HG03442 (cell line): ENCODE measurements at regions not wholly inside any gene's neighbourhood (a gene's known extent, or its start where the extent isn't known, plus 50 kb on each side); places are given as distances from the start of the nearest gene placed in this dataset.

Experiments
- ATAC-seq: cut with Tn5 transposase; IDR thresholded peaks from one replicate; pipeline ENCODE4 v1.9.1; 2021; ENCODE audit warnings: mild to moderate bottlenecking, moderate library complexity; ENCODE audit not compliant: unreplicated experiment

DNA sequence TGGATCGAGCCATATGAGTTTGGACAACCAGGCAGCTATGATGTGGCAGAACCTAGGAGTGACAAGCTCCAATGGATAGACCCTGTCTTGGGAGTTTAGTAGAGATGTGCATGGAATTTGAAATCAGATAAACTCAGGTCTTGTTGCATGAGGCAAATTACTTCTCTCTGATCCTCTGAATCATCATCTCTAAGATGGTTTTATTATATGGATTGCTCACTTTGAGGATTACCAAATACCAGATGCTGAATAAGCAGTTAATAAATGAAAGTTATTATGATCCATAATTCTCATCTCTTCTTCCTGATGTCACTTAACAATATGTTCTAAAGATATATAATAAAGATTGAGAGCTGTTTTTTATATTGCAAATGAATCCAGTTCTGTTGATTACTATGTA lies 622.2 kb downstream of the NTRK3 start:
- ATAC-seq: no peak

DNA sequence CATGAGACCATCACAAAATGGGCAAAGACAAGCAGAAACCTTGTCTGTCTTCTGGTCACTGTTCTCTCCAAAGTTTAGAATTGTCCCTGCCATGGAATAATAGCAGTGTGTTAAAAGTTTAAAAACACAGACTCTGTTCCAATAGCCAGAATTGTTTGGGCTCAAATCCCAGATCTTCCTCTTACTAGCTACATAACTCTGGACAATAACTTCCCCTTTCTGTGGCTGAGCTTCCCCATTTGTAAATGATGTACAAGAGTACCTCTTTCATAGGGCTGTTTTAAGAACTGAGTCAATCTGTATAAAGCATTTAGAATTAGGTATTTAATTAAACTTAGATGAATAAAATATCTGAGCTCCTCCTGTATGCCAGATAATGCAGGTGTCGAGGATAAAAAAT lies 623.0 kb downstream of the NTRK3 start:
- no peak for ATAC-seq

DNA sequence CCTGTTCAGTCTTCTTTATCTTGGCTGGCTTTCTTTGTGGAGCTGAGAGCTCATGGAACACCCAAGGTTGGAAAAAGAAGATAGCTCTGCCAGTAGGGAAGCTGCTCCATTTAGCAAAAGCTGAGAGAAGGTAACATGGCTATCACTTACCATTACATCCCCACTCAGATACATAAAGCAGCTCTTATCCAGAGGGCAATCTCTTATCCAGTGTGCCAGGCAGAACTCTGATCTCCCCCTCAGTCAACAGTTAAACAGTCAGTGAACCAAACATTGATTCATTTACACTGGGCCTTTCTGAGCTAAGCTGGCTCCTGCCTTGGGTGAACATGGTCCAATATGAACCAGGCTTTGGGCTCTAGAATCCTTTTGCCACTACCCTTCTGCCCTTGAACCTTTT lies 624.2 kb downstream of the NTRK3 start:
- no peak for ATAC-seq

DNA sequence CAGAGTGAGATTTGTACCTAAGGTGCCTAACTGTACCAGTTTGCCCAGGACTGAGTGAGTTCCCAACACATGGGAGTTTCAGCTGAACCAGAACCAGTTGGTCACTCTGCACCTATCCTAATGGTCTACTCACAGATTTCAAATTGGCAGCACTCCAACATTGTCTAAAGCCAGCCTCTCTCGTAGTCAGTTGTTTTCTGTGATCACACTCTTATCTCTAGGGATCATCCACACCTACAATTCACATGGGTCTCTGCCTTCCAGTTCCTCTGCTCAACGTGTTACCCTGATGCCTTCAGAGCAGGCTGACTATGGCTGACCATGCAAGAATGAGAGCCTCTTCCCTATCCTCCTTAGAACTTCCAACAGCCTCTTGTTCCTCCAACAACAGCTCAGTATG lies 624.8 kb downstream of the NTRK3 start:
- ATAC-seq: no peak

DNA sequence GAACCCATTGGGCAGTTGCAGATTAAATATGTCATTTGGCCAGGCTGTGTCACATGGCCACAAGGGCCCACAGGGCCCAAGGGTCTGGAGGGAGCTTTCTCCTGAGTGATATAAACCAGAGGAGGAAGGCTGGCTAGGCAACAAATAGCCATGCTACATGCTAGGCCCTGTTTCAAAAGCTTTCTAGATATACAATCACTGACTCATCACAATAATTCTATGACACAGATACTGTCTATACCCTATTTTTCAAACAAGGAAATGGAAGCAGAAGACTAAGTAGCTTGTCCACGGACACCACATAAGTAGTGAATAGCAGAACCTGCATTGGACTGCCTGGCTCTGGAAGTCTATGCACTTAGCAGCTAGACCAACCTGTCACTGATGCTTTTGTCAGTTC lies 625.4 kb downstream of the NTRK3 start:
- ATAC-seq: no peak

DNA sequence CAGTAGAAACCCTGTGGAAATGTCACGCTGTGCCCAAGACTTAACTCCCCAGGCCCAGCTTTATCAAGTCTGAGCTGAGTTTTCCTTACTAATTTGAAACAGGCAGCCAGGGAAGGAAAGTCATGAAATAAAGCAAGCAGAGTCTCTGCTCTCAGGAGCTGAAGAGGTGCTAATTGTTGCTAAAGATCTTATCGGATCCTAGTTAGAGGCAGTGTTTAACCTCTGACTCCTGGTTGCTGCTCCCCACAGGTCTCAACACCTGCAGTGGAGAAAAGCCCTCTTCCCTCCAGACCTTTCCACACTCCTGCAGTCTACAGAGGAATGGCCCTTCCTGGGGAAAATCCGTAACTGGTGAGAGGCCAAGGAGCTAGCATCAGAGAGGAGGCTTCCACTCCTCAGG lies 628.2 kb downstream of the NTRK3 start:
- no peak for ATAC-seq

DNA sequence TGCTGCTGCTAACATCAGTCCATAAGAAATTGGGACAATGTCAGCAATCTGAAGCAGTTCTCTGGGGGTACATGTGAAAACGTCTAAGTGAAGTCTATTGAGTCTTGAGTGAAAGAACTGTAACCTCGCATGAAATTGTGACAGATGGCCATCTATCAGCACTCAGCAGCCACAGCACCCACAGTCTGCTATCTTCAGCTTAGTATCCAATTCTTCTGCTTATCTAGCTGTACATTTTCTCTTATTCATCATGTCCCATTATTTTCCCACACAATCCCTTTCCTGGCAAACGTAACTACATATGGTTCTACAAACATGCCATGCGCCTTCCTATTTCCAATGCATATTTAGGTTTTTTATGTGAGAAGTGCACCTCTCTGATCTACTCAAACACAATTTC lies 629.7 kb downstream of the NTRK3 start:
- ATAC-seq: no peak

DNA sequence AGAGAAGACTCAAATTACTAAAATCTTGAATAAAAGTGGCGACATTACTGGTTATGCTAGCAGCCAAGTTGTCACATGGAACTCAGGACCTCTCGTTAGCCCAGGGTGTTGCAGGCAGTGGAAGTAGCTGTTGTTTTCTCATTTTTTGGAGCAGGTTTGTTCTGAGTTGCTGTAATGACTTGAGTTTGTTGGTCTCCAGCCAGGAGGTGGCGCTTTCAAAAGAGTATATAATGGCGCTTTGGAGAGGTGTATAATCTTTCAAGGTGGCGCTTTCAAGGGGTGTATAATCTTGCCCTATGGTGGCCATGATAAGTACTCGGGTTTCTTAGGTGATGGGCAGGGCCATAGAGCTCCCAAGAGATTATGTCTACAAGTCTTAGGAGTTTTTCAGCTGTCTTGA lies 632.7 kb downstream of the NTRK3 start:
- no peak for ATAC-seq

DNA sequence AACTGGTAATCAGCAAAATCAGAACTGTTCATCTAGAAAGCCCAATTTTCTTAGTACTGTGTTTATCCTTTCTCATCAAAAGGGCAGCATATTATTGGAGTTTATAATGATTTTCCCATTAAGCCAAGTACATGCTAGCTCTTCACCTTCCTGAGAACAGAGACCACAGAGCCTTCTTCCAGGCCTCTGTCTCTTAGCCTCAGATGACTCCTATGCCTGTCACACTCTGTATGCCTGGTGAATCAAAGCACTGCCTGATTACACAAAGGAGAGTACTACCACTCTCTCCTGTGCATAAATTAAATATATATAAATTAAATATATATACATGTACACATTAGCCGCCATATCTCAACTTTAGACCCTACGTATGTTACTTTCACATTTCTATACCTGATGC lies 636.1 kb downstream of the NTRK3 start:
- ATAC-seq: no peak

DNA sequence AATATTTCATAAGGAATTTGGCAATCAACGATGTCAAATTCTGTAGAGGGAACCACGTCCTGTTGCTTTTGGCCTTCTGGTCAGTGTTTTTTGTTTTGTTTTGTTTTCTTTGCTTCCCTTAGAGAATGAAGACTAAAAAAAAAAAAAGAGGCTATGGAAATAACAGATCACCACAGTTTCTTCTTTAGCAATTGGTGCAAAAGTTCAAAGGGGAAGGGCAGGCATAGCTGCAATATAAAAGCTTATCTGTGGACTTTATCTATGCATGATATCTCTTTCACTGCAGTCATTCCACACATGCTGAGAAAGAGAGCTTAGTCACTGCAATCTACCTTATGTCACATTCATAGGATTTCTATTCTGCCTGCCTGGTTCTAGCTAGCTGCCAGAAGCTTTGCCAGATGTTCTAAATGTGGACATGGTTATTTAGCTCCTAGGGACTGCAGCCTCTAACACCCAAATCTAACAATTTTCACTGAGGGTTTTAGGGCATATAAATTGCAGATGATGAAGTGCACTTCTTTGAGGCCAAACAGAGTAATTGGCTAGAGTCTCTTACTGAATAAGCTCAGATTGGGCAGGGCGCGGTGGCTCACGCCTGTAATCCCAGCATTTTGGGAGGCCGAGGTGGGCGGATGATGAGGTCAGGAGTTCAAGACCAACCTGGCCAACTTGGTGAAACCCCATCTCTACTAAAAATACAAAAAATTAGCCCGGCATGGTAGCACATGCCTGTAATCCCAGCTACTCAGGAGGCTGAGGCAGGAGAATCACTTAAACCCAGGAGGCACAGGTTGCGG lies 637.2 kb downstream of the NTRK3 start:
- no peak for ATAC-seq

DNA sequence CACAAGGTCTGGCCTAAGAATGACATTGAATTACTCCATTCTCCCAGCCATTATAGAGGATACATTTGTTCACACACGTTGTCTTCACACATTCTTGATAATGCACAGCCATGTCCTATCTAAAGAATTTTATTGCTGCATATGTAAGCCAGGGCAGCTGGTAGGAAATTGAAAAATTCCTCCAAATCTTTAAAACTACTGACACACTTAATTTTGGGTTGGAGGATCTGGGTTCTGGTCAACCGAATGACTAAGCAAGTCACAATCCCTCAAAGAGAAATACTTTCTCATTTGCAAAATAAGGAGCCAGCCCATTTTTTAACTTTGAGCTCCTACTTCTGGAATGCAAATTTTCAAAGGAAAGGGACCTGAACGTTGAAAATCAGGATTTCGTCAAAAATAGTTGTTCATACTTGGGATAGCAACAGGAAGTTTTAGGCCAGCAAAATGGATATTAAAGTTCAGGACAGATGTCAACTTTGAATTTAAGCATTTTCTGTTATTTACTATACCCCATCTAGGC lies 638.3 kb downstream of the NTRK3 start:
- no peak for ATAC-seq

DNA sequence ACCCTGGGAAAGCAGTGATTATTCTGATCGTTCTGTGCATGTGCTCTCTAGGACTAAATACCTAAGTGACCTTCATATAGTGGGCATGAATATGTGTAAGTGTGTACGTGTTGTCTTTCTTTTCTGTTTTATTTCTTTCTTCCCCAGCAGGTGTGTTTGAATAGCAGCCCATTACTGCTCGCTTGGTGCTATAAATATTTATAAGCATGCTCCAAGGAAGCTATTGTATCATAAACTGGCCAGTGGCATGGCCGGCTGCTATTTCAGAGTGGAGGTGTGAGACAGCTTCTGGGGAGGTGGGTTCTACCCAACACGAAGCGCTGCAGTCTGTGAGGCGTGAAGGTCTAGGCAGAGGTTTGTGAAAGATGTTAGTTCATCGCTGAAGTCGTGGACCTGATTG lies 641.8 kb downstream of the NTRK3 start:
- ATAC-seq: no peak

DNA sequence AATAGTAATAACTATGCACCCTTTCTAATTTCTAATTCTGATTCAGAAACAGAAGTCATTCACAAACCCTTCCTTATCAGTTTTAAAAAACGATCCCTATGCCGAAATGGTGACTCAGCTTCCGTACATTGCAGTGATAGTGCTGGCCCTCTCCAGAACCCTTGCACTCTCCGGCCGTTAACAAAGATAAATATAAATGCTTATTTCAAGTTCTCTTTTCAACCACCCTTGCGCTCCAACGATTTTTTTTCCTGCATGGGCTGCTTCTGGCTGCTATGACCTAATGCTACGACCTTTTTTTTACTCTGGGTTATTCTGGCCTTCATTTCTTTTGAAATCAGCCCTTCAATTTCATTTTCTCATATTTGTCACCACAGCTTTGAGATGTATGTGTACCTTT lies 646.2 kb downstream of the NTRK3 start:
- no peak for ATAC-seq

DNA sequence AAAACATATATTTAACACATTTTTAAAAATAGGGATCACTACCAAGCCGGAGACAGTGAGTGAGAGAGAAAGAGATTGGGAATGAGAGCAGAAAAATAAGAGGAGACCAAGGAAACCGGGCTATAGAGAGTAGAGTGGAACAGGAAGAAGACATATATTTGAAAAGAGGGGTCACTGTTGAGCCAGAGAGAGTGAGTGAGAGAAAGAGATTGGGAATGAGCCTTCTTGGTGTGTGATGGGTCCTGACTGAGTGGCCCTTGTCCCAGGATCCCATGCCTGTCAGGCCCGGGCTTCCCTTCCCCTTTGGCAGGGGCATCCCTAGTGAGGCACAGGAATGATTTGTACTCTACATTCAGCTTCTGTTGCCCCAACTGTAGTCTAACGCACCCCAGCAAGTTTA lies 646.6 kb downstream of the NTRK3 start:
- ATAC-seq: no peak

DNA sequence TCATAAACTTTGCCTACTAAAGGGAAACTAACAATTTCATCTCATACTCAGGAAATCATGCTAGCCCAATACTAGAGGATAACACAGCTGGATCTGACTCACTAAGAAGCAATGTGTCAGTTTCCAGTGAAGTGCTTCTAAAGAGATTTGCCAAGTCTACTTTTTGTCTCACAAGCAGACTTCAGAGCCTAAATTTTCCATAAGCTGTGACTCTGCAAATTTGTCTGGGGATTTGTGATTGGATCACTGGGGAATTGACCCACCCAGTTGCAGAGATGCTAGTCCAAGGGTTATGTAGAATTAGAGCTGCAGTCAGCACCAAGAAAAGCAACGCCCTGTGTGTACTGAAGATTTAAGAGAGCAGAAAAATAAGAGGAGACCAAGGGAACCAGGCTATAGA lies 647.1 kb downstream of the NTRK3 start:
- no peak for ATAC-seq

DNA sequence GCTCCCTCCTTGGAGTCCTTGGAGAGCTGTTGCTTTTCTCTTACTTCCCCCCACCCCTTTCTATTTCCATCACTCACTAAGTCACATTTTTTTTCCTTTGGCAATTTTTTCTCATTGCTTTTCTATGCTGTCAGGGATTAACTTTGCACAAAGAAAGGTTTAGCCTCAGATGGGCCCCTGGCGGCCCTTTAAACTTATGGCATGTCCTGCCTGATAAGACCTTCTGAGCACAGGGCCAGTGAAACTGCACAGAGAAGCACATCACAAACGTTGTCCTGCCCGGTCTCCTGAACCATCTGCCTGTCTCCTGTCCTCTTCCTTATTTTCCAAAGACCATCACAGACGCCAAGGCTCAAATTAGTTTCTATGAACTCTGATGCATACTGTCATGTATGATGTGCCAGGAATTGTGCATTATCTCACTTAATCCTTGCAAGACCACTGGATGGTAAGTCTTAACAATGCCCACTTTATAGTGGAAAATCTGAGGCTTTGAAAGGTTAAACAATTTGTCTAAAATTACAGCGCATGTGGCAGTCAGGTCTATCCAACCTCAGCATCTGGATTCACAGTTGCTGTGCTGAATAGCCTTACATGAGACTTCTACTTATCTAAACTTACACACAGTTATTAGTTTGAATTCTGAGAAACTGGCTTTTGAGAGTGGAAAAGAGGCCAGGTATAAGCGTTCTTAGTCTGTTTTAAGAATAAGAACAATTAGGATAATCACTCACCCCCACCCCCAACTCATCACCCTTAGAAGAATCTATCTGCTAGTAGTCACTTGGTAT lies 648.1 kb downstream of the NTRK3 start:
- no peak for ATAC-seq

DNA sequence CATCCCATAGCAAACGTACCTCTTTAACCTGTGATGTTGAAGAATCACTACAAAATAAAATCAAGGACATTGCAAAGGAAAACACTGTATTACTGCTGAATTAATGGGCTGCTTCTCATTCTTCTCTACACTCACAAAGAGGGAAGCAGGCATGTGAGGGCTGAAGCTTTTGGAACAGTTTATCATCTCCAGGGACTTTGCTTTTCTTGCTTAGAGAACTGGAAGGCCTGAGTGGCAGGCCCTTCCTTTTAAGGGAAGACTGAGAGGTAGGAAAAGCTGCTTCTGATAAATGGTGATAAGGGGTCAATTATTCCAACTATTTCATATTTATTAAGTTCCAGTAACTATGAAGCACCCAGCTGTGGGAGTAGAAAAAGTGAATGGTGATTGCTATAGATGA lies 649.6 kb downstream of the NTRK3 start:
- no peak for ATAC-seq

DNA sequence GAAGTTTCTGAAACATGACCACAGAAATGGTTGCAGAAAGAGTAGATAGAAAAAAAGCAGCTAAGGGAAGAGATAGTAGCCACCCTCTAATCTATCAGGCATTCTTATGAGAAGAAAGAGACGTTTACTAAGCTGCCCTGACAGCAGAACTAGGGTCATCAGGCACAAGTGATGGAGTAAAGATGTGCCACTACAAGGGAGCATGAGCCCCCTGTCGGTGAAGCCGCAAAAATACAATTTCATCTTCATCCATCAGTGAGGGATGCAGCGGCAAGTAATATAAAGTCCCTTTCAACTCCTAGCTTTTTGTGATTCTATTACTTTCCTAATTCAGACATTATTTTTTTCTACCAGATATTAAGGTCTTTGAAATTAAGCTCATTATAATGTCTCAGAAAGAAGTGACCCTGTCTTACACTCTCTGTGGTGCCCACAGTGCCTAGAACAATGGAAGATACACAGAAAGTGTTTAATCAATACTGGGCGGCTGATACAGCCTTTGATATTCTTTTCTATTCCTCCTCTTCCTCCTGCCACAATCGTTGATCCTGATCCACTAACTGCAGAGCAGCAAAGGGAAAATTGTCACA lies 651.6 kb downstream of the NTRK3 start:
- no peak for ATAC-seq

DNA sequence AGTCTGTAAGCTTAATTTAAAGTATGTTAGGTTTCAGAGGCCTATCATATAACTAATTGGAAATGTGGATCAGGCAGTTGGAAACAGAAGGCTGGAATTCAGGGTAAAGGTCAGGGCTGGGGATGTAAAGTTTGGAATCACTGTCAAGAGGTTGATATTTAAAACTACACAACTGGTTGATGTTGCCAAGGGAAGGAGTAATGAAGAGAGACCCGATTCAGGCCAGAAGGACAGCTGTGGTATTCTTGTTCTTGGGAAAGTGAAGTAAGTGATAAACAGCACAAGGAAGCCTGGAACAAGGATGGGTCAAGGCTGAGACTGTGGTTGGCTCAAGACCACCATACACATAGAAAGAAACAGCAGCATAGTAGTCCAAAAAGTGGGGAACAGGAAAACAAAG lies 654.2 kb downstream of the NTRK3 start:
- no peak for ATAC-seq

DNA sequence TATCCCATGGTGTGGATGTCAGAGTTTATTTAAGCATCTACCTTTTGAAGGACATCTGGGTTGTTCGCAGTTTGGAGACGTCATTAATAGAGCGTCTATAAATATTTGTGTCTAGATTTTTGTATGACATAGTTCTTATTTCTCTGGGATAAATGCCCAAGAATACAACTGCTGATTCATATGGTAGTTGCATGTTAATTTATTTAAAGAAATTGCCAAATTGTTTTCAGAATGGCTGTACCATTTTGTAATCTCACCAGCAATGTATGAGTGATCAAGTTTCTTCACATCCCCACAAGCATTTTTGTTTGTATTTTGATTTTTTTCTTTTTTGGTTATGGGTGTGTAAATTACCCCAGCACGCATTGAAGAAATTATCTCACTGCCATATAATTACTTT lies 656.9 kb downstream of the NTRK3 start:
- no peak for ATAC-seq

DNA sequence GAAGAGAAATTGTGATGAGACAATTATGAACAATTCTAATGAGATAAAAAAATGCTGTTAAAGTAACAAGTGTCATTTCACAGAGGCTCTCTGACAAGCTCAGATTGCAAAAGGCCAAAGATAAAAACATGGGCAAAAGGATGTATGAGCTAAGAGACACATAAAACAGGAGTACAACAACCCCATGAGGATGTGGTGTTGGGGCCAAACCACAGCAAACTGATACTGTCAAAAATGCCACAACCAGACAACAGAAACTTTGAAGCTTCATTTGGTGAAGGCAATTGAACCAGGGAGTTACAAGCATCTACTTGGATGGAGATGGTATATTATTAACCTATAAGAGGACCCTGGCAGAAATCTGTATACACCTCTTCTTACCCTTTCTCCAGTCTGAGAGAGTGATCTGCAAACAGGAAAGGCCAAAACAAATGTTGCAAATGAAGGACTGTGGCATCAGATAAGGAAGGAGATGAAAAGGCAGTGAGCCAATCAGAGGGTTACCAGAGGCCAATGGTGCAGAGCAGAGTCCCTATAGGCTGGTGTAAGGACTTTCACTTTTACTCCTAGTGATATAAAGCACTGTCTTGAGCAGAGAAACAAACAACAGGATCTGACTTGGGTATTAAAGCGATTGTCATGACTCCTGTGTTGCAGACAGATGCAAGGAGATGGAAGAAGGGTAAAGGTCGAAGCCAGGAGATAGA lies 659.0 kb downstream of the NTRK3 start:
- no peak for ATAC-seq
